NCI-H2227 treated with DMSO at 0.1 percent for 48 hours (cell line): ENCODE measurements at regions not wholly inside any gene's neighbourhood (a gene's known extent, or its start where the extent isn't known, plus 50 kb on each side); places are given as distances from the start of the nearest gene placed in this dataset.

Experiments
- DNase-seq: peaks from one replicate; lab custom pipeline; 2025; lab: John Stamatoyannopoulos, UW

- DNase-seq, result peak; percentile 16
Observed at GRCh38 chr7:36096460-36097095, 56.5 kb upstream of the EEPD1 start.

GRCh38 chr7:36098096-36098495 lies 55.0 kb upstream of the EEPD1 start:
- DNase-seq, result no peak

DNA sequence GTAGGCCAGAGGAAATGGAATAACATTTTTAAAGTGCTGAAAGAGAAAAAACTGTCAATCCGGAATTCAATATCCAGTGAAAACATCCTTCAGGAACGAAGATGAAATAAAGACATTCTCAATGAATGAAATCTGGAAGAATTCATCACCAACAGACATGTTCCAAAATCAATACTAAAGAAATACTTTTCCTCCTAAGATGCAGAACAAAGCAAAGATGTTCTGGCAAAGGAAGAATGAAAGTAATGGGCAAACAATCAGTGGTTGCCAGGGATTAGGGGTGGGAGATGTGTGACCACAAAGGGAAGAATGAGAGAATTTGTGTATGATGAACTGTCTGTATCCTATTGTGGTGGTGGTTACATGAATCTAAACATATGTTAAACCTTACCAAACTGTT lies 52.8 kb upstream of the EEPD1 start:
- DNase-seq, result no peak

- no peak for DNase-seq
Observed at GRCh38 chr7:36100634-36101033, 52.4 kb upstream of the EEPD1 start.
